Chondrocyte (in vitro differentiated cells): ENCODE measurements at regions not wholly inside any gene's neighbourhood (a gene's known extent, or its start where the extent isn't known, plus 50 kb on each side); places are given as distances from the start of the nearest gene placed in this dataset.

Experiments used
- DNase-seq: peaks from one replicate; pipeline ENCODE4 v3.0.0; 2021; ENCODE audit warnings: mixed read lengths, low spot score
- H3K27ac Mint-ChIP-seq: one replicate; pipeline ENCODE4 v1.8.0; 2021; ENCODE audit warnings: mild to moderate bottlenecking, moderate library complexity, mixed read lengths; ENCODE audit not compliant: unreplicated experiment
- H3K27me3 Mint-ChIP-seq: 2 replicates; pipeline ENCODE4 v1.8.0; 2021; ENCODE audit warnings: low read depth, mixed read lengths
- H3K36me3 Mint-ChIP-seq: 2 replicates; pipeline ENCODE4 v1.8.0; 2021; ENCODE audit warnings: low read depth, mixed read lengths
- H3K4me1 Mint-ChIP-seq: 2 replicates; pipeline ENCODE4 v1.8.0; 2021; ENCODE audit warnings: low read depth, mild to moderate bottlenecking, mixed read lengths
- H3K4me3 Mint-ChIP-seq: one replicate; pipeline ENCODE4 v1.8.0; 2021; ENCODE audit warnings: mild to moderate bottlenecking, moderate library complexity, mixed read lengths; ENCODE audit not compliant: unreplicated experiment
- H3K9me3 Mint-ChIP-seq: 2 replicates; pipeline ENCODE4 v1.8.0; 2021; ENCODE audit warnings: low read depth, mixed read lengths
- CTCF ChIP-seq: fragments of 200-600 bp; sonication (generic); IDR thresholded peaks from 2 replicates; pipeline ENCODE4 v1.5.0; 2021; ENCODE audit warnings: antibody characterized with exemption, mild to moderate bottlenecking, moderate library complexity

GRCh38 chr2:176805345-176805744 is 407.2 kb upstream of the HNRNPA3 start:
- Mint-ChIP-seq H3K4me1 (no peaks in the 10 kb centered on the region), H3K36me3 (no peaks in the 10 kb centered on the region), H3K4me3 (no peak overlapping the region), H3K9me3 (no peaks in the 10 kb centered on the region), H3K27me3 (no peaks in the 10 kb centered on the region), H3K27ac (no peak overlapping the region)
- TF ChIP-seq CTCF: no peak
- no peak for DNase-seq

GRCh38 chr2:176812246-176812775 is 400.3 kb upstream of the HNRNPA3 start:
- Mint-ChIP-seq H3K36me3 (no peaks in the 10 kb centered on the region), H3K4me1 (no peaks in the 10 kb centered on the region), H3K4me3 (no peak overlapping the region), H3K27me3 (peaks cover 6% of the 10 kb centered on the region), H3K9me3 (no peaks in the 10 kb centered on the region), H3K27ac (no peak overlapping the region)
- no peak for DNase-seq
- TF ChIP-seq CTCF: no peak

GRCh38 chr2:176813156-176813555 is 399.4 kb upstream of the HNRNPA3 start:
- no peaks in the 10 kb centered on the region for H3K4me1 Mint-ChIP-seq
- H3K36me3 Mint-ChIP-seq: no peaks in the 10 kb centered on the region
- peaks cover 8% of the 10 kb centered on the region for H3K27me3 Mint-ChIP-seq
- no peak overlapping the region for H3K4me3 Mint-ChIP-seq
- H3K9me3 Mint-ChIP-seq: no peaks in the 10 kb centered on the region
- no peak overlapping the region for H3K27ac Mint-ChIP-seq
- no peak for TF ChIP-seq CTCF
- no peak for DNase-seq

- Mint-ChIP-seq H3K27ac (no peak overlapping the region), H3K4me3 (no peak overlapping the region)
- DNase-seq: no peak
Measured at GRCh38 chr2:176813621-176814049, 399.0 kb upstream of the HNRNPA3 start.

GRCh38 chr2:176814274-176814673 is 398.3 kb upstream of the HNRNPA3 start:
- no peaks in the 10 kb centered on the region for H3K4me1 Mint-ChIP-seq
- H3K9me3 Mint-ChIP-seq: no peaks in the 10 kb centered on the region
- TF ChIP-seq CTCF: no peak
- no peaks in the 10 kb centered on the region for H3K36me3 Mint-ChIP-seq
- no peak overlapping the region for H3K4me3 Mint-ChIP-seq
- H3K27ac Mint-ChIP-seq: no peak overlapping the region
- DNase-seq: no peak
- H3K27me3 Mint-ChIP-seq: peaks cover 15% of the 10 kb centered on the region

More at GRCh38 chr2:176813621-176814049, 399.0 kb upstream of the HNRNPA3 start:
- Mint-ChIP-seq H3K36me3 (no peaks in the 10 kb centered on the region), H3K9me3 (no peaks in the 10 kb centered on the region), H3K27me3 (peaks cover 13% of the 10 kb centered on the region), H3K4me1 (no peaks in the 10 kb centered on the region)
- no peak for TF ChIP-seq CTCF
